WTC11 (cell line): ENCODE measurements at regions not wholly inside any gene's neighbourhood (a gene's known extent, or its start where the extent isn't known, plus 50 kb on each side); places are given as distances from the start of the nearest gene placed in this dataset.

Experiments
- ATAC-seq: fragments of 200-7000 bp; cut with Tn5 transposase; 2 replicates; pipeline ENCODE4 v1.10.0; 2021; ENCODE audit warnings: mild to moderate bottlenecking, moderate library complexity
- CTCF ChIA-PET: fragments of 300-600 bp; sonication (Branson Sonifier 250); formaldehyde crosslinking; loops from one replicate; lab custom pipeline; 2021; ENCODE audit warnings: antibody characterized with exemption; lab: Charles Lee
- POLR2A ChIA-PET: fragments of 350-600 bp; sonication (Branson Sonifier 250); formaldehyde crosslinking; loops from one replicate; lab custom pipeline; 2021; ENCODE audit warnings: antibody characterized with exemption; lab: Charles Lee
- DNase-seq: peaks from one replicate; pipeline ENCODE4 v3.0.0; 2021; ENCODE audit warnings: low spot score
- H3K27ac Mint-ChIP-seq: 2 replicates; pipeline ENCODE4 v1.8.0; 2021; ENCODE audit warnings: mixed read lengths
- H3K27me3 Mint-ChIP-seq: 2 replicates; pipeline ENCODE4 v1.8.0; 2021; ENCODE audit warnings: low read depth, mild to moderate bottlenecking, moderate library complexity, mixed read lengths
- H3K36me3 Mint-ChIP-seq: 2 replicates; pipeline ENCODE4 v1.8.0; 2021; ENCODE audit warnings: mixed read lengths
- H3K4me1 Mint-ChIP-seq: 2 replicates; pipeline ENCODE4 v1.8.0; 2022; ENCODE audit warnings: mixed read lengths
- H3K4me3 Mint-ChIP-seq: 2 replicates; pipeline ENCODE4 v1.8.0; 2021; ENCODE audit warnings: mild to moderate bottlenecking, moderate library complexity, mixed read lengths
- H3K9me3 Mint-ChIP-seq: 2 replicates; pipeline ENCODE4 v1.8.0; 2021; ENCODE audit warnings: mixed read lengths
- CTCF ChIP-seq: fragments of 200-600 bp; IDR thresholded peaks from 2 replicates; pipeline ENCODE4 v1.8.0; 2022; ENCODE audit warnings: antibody characterized with exemption
- EMX1 ChIP-seq: fragments of 250-450 bp; sonication (Bioruptor Pico); IDR thresholded peaks from 2 replicates; pipeline ENCODE4 v1.8.0; 2021; ENCODE audit warnings: mild to moderate bottlenecking
- FOXK1 ChIP-seq: sonication (generic); formaldehyde crosslinking; IDR thresholded peaks from 2 replicates; pipeline ENCODE4 v1.8.0; 2022; ENCODE audit warnings: mild to moderate bottlenecking, moderate library complexity, missing genetic modification reagents
- JUN ChIP-seq: sonication (generic); formaldehyde crosslinking; IDR thresholded peaks from 2 replicates; pipeline ENCODE4 v1.8.0; 2023; ENCODE audit warnings: mild to moderate bottlenecking, missing genetic modification reagents
- MAX ChIP-seq: sonication (generic); formaldehyde crosslinking; IDR thresholded peaks from 2 replicates; pipeline ENCODE4 v1.8.0; 2022; ENCODE audit warnings: mild to moderate bottlenecking, missing genetic modification reagents
- NR1H2 ChIP-seq: sonication (generic); formaldehyde crosslinking; IDR thresholded peaks from 2 replicates; pipeline ENCODE4 v1.9.0; 2021; ENCODE audit warnings: mild to moderate bottlenecking, moderate library complexity, missing genetic modification reagents
- NR2C2 ChIP-seq: sonication (generic); formaldehyde crosslinking; IDR thresholded peaks from 2 replicates; pipeline ENCODE4 v1.8.0; 2022; ENCODE audit warnings: mild to moderate bottlenecking, missing genetic modification reagents
- NR3C1 ChIP-seq: sonication (generic); formaldehyde crosslinking; conservative IDR thresholded peaks from 2 replicates; pipeline ENCODE4 v1.8.1; 2023; ENCODE audit warnings: low read depth, mild to moderate bottlenecking, missing genetic modification reagents
- PRDM15 ChIP-seq: sonication (generic); formaldehyde crosslinking; IDR thresholded peaks from 2 replicates; pipeline ENCODE4 v1.8.0; 2022; ENCODE audit warnings: missing genetic modification reagents
- PREB ChIP-seq: sonication (generic); formaldehyde crosslinking; IDR thresholded peaks from 2 replicates; pipeline ENCODE4 v1.8.1; 2022; ENCODE audit warnings: mild to moderate bottlenecking, missing genetic modification reagents, moderate library complexity, borderline replicate concordance
- USF1 ChIP-seq: sonication (generic); formaldehyde crosslinking; IDR thresholded peaks from 2 replicates; pipeline ENCODE4 v1.8.0; 2022; ENCODE audit warnings: mild to moderate bottlenecking, missing genetic modification reagents
- ZNF281 ChIP-seq: sonication (generic); formaldehyde crosslinking; IDR thresholded peaks from 2 replicates; pipeline ENCODE4 v1.8.0; 2023; ENCODE audit warnings: mild to moderate bottlenecking, missing genetic modification reagents
- ZNF423 ChIP-seq: fragments of 250-450 bp; sonication (Bioruptor Pico); IDR thresholded peaks from 2 replicates; pipeline ENCODE4 v2.1.2; 2022; ENCODE audit warnings: mild to moderate bottlenecking, moderate library complexity
- ZNF671 ChIP-seq: fragments of 250-450 bp; sonication (Bioruptor Pico); IDR thresholded peaks from 2 replicates; pipeline ENCODE4 v1.8.0; 2021; ENCODE audit warnings: mild to moderate bottlenecking
- TF ChIP-seq, protein P1 (sequence below): fragments of 250-450 bp; sonication (Bioruptor Pico); IDR thresholded peaks from 2 replicates; pipeline ENCODE4 v1.9.0; 2021; ENCODE audit warnings: moderate library complexity, mild to moderate bottlenecking, inconsistent platforms, borderline replicate concordance
- TF ChIP-seq, protein P2 (sequence below): sonication (generic); formaldehyde crosslinking; IDR thresholded peaks from 2 replicates; pipeline ENCODE4 v1.8.1; 2022; ENCODE audit warnings: missing genetic modification reagents, borderline replicate concordance
- TF ChIP-seq, protein P3 (sequence below): fragments of 250-450 bp; sonication (Bioruptor Pico); IDR thresholded peaks from 2 replicates; pipeline ENCODE4 v2.1.2; 2022; ENCODE audit warnings: mild to moderate bottlenecking, moderate library complexity
- TF ChIP-seq, protein P4 (sequence below): sonication (generic); formaldehyde crosslinking; IDR thresholded peaks from 2 replicates; pipeline ENCODE4 v1.8.1; 2022; ENCODE audit warnings: low read depth, mild to moderate bottlenecking, moderate library complexity, missing genetic modification reagents, borderline replicate concordance

DNA sequence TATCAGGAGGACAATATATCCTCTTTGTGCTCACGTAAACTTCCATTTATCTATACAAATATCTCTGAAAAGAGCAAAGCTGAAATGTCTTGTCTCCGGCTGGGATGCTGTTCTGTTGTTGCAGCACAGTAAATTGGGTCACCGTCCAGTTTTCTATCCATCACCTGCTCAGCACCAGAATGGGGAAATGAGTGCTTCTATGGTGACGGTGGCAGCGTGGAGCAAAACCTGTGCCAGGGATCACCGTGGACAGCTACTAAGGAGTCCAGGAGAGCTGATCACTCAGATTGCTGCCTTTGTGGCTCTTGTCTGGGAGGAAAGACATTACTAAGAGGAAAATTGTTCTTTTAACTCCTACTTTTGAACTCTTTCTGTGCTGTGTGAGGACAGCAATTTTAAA lies 531.6 kb downstream of the PSAT1 start:
- Mint-ChIP-seq H3K27me3 (no peaks in the 10 kb centered on the region), H3K9me3 (no peaks in the 10 kb centered on the region), H3K4me3 (no peak overlapping the region), H3K36me3 (no peaks in the 10 kb centered on the region), H3K27ac (no peak overlapping the region), H3K4me1 (no peaks in the 10 kb centered on the region)
- CTCF ChIA-PET: no interaction called here
- no peak for DNase-seq
- POLR2A ChIA-PET: no interaction called here
- TF ChIP-seq, protein P1, sequence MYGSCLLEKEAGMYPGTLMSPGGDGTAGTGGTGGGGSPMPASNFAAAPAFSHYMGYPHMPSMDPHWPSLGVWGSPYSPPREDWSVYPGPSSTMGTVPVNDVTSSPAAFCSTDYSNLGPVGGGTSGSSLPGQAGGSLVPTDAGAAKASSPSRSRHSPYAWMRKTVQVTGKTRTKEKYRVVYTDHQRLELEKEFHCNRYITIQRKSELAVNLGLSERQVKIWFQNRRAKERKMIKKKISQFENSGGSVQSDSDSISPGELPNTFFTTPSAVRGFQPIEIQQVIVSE: no peak
- TF ChIP-seq PREB (CRISPR knock-in tag) (no peak), EMX1 (CRISPR knock-in tag) (no peak), ZNF671 (CRISPR knock-in tag) (no peak), NR1H2 (CRISPR knock-in tag) (no peak), ZNF281 (no peak), FOXK1 (CRISPR knock-in tag) (no peak), ZNF423 (CRISPR knock-in tag) (no peak), JUN (CRISPR knock-in tag) (no peak), CTCF (no peak), MAX (CRISPR knock-in tag) (no peak), USF1 (CRISPR knock-in tag) (no peak), NR2C2 (CRISPR knock-in tag) (no peak), NR3C1 (CRISPR knock-in tag) (no peak), PRDM15 (CRISPR knock-in tag) (no peak)
- TF ChIP-seq, protein P2, sequence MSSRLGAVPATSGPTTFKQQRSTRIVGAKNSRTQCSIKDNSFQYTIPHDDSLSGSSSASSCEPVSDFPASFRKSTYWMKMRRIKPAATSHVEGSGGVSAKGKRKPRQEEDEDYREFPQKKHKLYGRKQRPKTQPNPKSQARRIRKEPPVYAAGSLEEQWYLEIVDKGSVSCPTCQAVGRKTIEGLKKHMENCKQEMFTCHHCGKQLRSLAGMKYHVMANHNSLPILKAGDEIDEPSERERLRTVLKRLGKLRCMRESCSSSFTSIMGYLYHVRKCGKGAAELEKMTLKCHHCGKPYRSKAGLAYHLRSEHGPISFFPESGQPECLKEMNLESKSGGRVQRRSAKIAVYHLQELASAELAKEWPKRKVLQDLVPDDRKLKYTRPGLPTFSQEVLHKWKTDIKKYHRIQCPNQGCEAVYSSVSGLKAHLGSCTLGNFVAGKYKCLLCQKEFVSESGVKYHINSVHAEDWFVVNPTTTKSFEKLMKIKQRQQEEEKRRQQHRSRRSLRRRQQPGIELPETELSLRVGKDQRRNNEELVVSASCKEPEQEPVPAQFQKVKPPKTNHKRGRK (CRISPR knock-in tag): no peak
- TF ChIP-seq, protein P3, sequence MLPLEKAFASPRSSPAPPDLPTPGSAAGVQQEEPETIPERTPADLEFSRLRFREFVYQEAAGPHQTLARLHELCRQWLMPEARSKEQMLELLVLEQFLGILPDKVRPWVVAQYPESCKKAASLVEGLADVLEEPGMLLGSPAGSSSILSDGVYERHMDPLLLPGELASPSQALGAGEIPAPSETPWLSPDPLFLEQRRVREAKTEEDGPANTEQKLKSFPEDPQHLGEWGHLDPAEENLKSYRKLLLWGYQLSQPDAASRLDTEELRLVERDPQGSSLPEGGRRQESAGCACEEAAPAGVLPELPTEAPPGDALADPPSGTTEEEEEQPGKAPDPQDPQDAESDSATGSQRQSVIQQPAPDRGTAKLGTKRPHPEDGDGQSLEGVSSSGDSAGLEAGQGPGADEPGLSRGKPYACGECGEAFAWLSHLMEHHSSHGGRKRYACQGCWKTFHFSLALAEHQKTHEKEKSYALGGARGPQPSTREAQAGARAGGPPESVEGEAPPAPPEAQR (CRISPR knock-in tag): no peak
- TF ChIP-seq, protein P4, sequence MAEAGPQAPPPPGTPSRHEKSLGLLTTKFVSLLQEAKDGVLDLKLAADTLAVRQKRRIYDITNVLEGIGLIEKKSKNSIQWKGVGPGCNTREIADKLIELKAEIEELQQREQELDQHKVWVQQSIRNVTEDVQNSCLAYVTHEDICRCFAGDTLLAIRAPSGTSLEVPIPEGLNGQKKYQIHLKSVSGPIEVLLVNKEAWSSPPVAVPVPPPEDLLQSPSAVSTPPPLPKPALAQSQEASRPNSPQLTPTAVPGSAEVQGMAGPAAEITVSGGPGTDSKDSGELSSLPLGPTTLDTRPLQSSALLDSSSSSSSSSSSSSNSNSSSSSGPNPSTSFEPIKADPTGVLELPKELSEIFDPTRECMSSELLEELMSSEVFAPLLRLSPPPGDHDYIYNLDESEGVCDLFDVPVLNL (CRISPR knock-in tag): no peak
- TF ChIP-seq, all 79 proteins: peak for 0
- no peak for ATAC-seq
